Muscle layer of colon (tissue), 2 donors: ENCODE measurements at regions not wholly inside any gene's neighbourhood (a gene's known extent, or its start where the extent isn't known, plus 50 kb on each side); places are given as distances from the start of the nearest gene placed in this dataset.
A peak's percentile ranks its signal among the peaks of the same experiment; 100 is the strongest.

Experiments used
- H3K27ac ChIP-seq: one replicate; pipeline ENCODE4 v1.7.0; 2013; ENCODE audit warnings: low read depth, mild to moderate bottlenecking, low read length, moderate library complexity
- H3K27me3 ChIP-seq, 2 donors: one replicate each; pipeline ENCODE4 v1.7.0; 2013; ENCODE audit warnings: low read length in 2 of 2, mild to moderate bottlenecking in 2 of 2; ENCODE audit not compliant: insufficient read depth in 2 of 2, control insufficient read depth in 1 of 2
- H3K36me3 ChIP-seq: one replicate; pipeline ENCODE4 v1.7.0; 2013; ENCODE audit warnings: mild to moderate bottlenecking, low read length; ENCODE audit not compliant: insufficient read depth
- H3K4me1 ChIP-seq: one replicate; pipeline ENCODE4 v1.7.0; 2013; ENCODE audit warnings: mild to moderate bottlenecking, low read length; ENCODE audit not compliant: insufficient read depth
- H3K4me3 ChIP-seq, 2 donors: one replicate each; pipeline ENCODE4 v1.7.0; 2013; ENCODE audit warnings: low read length in 2 of 2, low read depth in 1 of 2, mild to moderate bottlenecking in 1 of 2, moderate library complexity in 1 of 2
- H3K9ac ChIP-seq: one replicate; pipeline ENCODE4 v1.7.0; 2013; ENCODE audit warnings: low read length
- H3K9me3 ChIP-seq: one replicate; pipeline ENCODE4 v1.7.0; 2013; ENCODE audit warnings: mild to moderate bottlenecking, low read length
- donor health status: abdominal sarcoma.
- donor health status: Adenocarcinoma of cecum.

DNA sequence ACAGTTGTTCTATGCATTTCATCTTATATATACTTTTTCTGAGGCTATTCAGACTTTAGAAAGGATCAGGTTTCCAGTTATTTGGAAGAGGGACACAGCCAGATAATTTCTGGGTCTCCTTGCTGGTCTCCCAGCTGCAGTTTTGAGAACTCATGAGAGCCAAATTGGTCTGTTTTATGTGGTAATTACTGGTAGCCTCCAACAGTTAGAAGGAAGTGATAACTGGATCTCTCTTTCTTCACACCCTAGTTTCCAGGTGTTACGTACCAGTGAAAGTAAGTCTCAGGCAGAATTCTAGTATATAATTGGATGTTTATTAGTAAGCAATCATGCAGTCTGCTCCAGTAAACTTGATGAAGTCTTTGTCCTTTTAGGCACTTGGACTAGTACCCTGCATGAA is 63.2 kb upstream of the RPS23 start:
- Histone ChIP-seq H3K9me3 (no peaks in the 10 kb centered on the region), H3K4me1 (no peaks in the 10 kb centered on the region)

DNA sequence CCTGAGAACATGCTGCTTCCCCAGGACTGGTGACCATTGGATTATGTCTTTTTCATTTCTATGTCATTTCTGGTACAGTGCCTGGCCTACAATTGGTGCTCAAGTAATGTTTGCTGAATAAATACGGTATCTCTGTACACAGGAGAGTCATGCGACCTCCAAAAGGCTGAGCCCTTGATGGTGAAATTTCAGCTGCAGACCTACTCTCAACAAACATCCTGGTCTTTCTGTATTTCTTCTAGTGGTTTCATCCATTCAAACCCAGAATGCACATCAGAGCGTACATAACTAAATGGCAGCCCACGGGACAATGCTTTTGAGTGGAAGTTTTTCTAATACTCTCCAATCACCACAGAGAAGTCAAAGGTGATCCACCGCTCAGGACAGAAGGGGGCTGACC is 62.6 kb upstream of the RPS23 start:
- no peak overlapping the region for H3K9ac ChIP-seq
- no peak overlapping the region for H3K4me3 ChIP-seq
- H3K36me3 ChIP-seq: no peaks in the 10 kb centered on the region
- H3K27ac ChIP-seq: no peak overlapping the region
- H3K27me3 ChIP-seq: no peaks in the 10 kb centered on the region
- no peaks in the 10 kb centered on the region for H3K9me3 ChIP-seq
- peaks cover 1% of the 10 kb centered on the region for H3K4me1 ChIP-seq

More for the DNA sequence above, 63.2 kb upstream of the RPS23 start:
- Histone ChIP-seq H3K27ac (no peak overlapping the region), H3K4me3 (no peak overlapping the region), H3K36me3 (no peaks in the 10 kb centered on the region), H3K27me3 (no peaks in the 10 kb centered on the region), H3K9ac (no peak overlapping the region)

DNA sequence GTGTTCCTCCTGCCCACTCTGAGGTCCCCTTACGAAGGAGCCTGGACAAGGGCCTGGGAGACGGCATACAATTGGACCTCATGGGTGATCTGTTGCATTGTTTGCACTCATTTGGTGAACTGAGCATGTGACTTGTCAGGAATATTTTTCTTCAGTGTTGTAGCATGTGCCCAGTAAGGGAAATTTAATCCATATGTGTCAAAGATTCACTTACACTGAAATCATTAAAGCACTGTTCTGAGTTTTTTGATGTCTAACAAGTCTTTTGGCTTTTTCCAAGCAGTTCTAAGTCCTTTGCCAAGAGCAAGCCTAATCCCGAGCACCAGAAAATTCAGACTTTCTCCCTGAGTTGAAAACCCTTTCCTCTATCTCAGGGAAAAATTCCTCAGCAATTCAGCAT is 61.6 kb upstream of the RPS23 start:
- peaks cover 7% of the 10 kb centered on the region for H3K4me1 ChIP-seq

DNA sequence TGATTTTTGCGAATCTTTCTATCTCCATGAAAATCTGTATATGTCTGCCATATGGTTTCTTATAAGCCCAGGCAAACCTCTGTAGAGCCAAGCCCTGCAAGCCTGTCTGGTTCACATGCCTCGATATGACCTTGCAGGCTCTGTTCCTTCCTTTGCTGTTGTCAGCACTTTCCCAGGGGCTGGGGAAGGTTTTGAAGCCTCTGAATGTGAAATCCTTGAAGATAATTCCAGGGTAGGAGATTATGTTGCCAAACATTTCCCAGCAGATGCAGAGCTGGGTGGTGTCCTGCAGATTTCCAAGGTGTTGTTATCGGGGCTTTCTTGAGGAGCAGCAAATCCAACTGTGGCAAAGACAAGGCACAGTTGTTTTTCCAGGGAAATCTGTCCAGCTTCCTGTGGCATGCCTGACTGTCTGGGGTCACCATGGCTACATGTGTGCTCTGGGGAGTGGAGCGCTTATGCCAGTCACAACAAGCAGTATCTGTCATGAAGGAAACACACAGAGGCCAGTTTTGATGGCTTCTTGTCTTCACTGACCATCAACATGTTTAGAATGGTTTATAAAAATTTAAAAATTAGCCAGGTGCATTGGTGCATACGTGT is 60.7 kb upstream of the RPS23 start:
- Histone ChIP-seq H3K4me3 (no peak overlapping the region), H3K27ac (no peak overlapping the region), H3K4me1 (peaks cover 15% of the 10 kb centered on the region), H3K36me3 (no peaks in the 10 kb centered on the region), H3K9ac (no peak overlapping the region), H3K9me3 (no peaks in the 10 kb centered on the region), H3K27me3 (no peaks in the 10 kb centered on the region)

More for the DNA sequence above, 61.6 kb upstream of the RPS23 start:
- no peaks in the 10 kb centered on the region for H3K9me3 ChIP-seq
- no peak overlapping the region for H3K9ac ChIP-seq
- no peaks in the 10 kb centered on the region for H3K36me3 ChIP-seq
- no peak overlapping the region for H3K27ac ChIP-seq
- no peak overlapping the region for H3K4me3 ChIP-seq
- H3K27me3 ChIP-seq: no peaks in the 10 kb centered on the region

DNA sequence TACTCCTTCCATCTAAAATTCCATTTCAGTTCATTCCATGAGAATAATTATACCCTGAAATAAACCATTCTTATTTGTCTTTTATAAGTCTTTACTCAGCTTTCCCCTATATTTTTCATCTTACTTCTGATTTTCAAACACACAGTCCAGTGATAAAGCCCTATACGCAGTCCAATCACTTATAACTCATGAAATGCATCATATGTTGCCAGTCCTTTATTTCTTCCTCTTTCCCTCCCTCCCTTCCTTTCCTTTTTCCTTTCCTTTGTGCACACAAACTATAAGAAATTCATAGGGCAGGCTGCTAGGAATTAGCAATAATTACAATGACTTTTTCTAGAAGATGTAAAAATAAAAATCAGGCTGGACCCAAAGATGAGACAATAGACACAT is 58.8 kb upstream of the RPS23 start:
- Histone ChIP-seq H3K9ac (no peak overlapping the region), H3K27ac (no peak overlapping the region), H3K4me1 (peaks cover 17% of the 10 kb centered on the region)

DNA sequence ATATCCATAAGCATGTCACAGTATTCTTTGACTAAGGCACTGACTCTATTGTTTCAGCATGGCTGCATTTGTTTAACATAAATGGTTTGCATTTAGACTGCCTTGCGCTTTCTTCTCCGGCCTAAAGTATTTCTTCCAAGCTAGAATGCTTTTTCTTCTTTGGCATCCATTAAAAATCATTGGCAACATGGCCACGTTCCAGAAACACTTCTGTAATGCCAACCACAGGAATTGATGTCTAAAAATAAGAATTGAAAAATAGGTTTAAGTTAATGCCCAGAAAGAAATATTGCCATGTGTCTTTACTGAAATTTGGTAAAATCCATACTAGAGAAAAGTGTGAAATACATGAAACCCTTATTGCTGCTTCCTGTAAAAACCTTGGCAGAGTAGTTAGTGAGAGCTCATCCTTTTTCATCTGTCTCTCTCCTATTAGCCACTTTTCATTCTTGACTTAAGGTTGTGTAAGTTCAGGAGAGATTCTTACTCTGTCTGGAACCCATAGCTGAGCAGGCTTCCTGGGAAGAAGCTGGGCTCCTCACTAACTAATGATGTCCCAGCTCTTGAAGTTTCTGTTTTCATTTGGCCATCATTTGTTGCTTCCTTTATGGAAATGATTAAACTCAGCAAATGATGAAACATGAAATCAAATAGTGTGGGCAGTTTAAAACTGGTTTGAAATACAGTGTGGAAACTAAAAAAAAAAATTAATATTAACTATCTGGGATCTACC is 58.2 kb upstream of the RPS23 start:
- Histone ChIP-seq H3K9ac (no peak overlapping the region), H3K9me3 (no peaks in the 10 kb centered on the region), H3K4me3 (no peak overlapping the region), H3K27me3 (no peaks in the 10 kb centered on the region), H3K4me1 (peaks cover 17% of the 10 kb centered on the region), H3K36me3 (no peaks in the 10 kb centered on the region), H3K27ac (no peak overlapping the region)

More for the DNA sequence above, 58.8 kb upstream of the RPS23 start:
- no peaks in the 10 kb centered on the region for H3K9me3 ChIP-seq
- H3K4me3 ChIP-seq: no peak overlapping the region
- no peaks in the 10 kb centered on the region for H3K27me3 ChIP-seq
- no peaks in the 10 kb centered on the region for H3K36me3 ChIP-seq

DNA sequence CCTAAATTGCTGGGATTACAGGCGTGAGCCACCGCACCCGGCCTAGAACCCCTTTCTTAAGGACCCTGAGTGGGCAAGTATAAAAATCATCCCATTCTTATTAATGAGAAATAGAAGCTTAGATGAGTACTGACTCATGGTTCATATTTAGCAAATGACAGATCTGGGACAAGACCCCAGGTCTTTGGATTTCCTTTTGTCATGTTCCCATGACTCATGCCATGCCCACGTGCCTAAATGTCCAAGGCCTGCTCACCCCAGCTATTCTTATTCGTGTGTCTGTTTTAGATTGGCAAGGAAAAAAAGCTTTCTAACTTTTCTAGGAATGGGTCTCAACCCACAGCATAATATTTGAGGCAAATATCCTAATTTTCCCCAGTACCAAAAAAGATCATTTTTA is 57.7 kb upstream of the RPS23 start:
- H3K9me3 ChIP-seq: no peaks in the 10 kb centered on the region
- H3K4me1 ChIP-seq: peaks cover 17% of the 10 kb centered on the region
- no peak overlapping the region for H3K4me3 ChIP-seq
- H3K27me3 ChIP-seq: no peaks in the 10 kb centered on the region
- no peak overlapping the region for H3K9ac ChIP-seq
- H3K27ac ChIP-seq: no peak overlapping the region
- H3K36me3 ChIP-seq: no peaks in the 10 kb centered on the region

DNA sequence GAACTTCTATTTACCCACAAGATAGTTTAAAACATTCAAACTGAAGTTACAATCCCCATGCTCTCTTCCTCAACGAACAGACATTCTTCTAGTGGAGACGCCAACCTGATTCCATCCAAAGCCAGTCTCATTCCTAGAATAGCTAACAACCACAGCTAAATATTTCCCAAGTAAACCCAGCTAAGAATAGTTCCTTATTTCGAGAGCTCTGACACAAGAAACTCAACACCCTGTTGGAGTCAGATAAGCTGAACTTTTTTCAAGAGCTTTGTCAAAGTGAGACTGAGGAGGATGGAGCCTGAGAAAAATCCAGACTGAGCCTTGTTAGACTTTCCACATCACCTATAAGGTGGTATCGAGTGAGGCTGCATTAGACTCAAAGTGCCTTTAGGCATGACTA is 56.7 kb upstream of the RPS23 start:
- H3K4me1 ChIP-seq: peaks cover 17% of the 10 kb centered on the region
- H3K4me3 ChIP-seq: no peak overlapping the region
- no peak overlapping the region for H3K9ac ChIP-seq
- no peaks in the 10 kb centered on the region for H3K27me3 ChIP-seq
- no peaks in the 10 kb centered on the region for H3K36me3 ChIP-seq
- no peaks in the 10 kb centered on the region for H3K9me3 ChIP-seq
- no peak overlapping the region for H3K27ac ChIP-seq

DNA sequence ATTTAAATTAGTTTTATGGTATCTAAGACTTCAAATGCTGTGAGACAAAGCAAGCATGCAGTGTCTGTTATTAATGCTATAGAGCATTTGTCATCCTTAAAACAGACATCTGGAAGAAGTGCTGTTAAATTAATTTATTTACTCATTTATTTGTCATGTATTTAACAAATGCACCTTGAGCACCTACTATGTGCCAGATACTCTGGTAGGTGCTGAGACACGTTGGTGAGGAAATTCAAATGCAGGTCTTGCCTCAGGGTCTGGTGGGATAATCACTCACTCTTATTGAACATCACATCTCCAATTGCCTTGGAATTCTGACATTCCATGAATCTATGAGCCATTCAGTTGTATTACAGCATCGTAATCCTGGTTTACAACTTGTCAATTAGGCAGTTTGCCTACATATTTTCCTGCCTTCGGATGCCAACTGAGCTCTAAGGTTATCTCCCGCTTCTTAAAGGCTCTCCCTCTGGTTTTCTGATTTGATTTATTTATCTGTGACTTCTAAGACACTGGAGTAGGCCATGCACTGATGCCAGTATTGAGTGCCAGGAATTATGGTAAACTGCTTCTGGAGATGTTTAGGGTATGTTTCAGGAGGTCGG is 56.0 kb upstream of the RPS23 start:
- no peaks in the 10 kb centered on the region for H3K27me3 ChIP-seq
- no peaks in the 10 kb centered on the region for H3K36me3 ChIP-seq
- no peak overlapping the region for H3K27ac ChIP-seq
- H3K9me3 ChIP-seq: no peaks in the 10 kb centered on the region
- H3K9ac ChIP-seq: no peak overlapping the region
- H3K4me3 ChIP-seq: no peak overlapping the region
- H3K4me1 ChIP-seq: peaks cover 17% of the 10 kb centered on the region

DNA sequence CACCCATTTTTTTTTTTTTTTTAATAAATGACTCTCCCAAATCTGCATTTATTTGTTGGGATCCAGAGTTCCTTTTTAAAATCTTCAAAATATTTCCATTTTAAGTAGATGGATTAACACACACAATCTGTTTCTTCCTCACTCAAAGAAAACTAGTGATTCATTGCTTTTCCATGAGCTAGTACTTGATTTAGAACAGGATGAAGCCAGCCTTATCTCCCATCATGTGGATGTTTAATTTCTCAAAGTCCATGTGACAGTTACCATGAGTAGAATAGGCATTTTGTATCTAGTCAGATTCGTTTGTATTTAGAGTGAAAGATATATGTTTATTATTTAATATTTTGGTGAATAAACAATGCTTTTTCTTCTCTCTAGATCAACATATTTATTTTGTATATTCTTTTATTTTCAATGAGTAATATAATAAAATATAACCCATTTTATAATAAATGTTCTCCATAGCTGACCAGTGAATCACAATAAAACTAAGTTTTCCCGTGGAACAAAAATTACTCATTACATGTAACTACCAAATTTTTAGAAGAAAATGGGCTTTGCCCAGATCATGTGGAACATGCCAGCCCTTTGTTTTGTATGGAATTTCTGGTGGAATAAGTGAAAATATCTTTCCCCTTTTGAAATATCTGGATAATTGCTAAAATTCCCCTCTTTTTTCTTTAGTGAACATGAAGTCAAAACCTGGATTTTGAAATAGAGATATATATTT is 54.9 kb upstream of the RPS23 start:
- no peaks in the 10 kb centered on the region for H3K9me3 ChIP-seq
- H3K4me3 ChIP-seq: no peak overlapping the region
- H3K27me3 ChIP-seq: no peaks in the 10 kb centered on the region
- no peak overlapping the region for H3K9ac ChIP-seq
- H3K4me1 ChIP-seq: peaks cover 17% of the 10 kb centered on the region
- H3K36me3 ChIP-seq: no peaks in the 10 kb centered on the region
- no peak overlapping the region for H3K27ac ChIP-seq

DNA sequence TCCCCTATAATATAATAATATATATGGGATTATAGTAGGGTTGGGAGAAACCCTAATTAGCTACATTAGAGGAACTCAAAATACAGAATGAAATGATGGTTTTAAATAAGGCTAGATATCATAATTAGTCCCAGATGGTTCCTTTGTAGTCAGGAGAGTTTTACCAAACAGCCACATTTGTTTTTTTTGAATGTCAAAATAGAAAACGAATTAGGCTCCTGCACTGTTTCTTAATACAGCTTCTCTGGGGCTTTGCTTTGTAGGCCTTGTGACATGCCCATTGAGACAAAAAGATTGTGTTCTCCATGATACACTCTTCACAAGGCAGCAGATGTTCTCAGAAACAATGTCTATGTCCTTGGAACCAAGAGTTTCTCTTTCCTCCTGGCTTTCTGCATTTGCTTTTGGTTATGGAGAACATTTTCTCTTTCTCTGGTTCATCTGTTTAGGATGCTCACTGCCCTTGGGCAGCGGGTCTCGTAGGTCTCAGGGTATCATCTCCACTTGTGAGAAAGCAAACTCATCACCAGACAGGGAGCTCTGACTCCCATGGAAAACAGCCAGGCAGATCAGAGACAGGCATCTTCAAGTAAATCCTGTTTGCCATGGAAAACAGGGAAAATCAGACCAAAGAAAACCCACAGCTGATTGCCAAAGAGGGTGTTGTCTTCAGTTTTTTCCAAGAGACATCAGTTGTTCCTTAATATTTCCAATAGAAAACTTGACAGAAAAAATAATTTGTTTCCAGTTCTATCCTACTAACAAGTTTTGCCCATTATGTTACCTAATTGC is 54.1 kb upstream of the RPS23 start:
- H3K4me1 ChIP-seq: peaks cover 17% of the 10 kb centered on the region
- no peaks in the 10 kb centered on the region for H3K27me3 ChIP-seq
- no peaks in the 10 kb centered on the region for H3K9me3 ChIP-seq
- no peak overlapping the region for H3K9ac ChIP-seq
- peak overlapping the region; percentile 7 for H3K27ac ChIP-seq
- H3K36me3 ChIP-seq: no peaks in the 10 kb centered on the region
- H3K4me3 ChIP-seq: no peak overlapping the region
